H54 (cell line): ENCODE measurements at regions not wholly inside any gene's neighbourhood (a gene's known extent, or its start where the extent isn't known, plus 50 kb on each side); places are given as distances from the start of the nearest gene placed in this dataset.
"Not testable (repeated sequence)": the region's sequence is repeated elsewhere in the genome, so short reads cannot be mapped to it uniquely, and the experiment has no call there.

Source experiments
- DNase-seq: peaks from one replicate; pipeline ENCODE4 v3.0.0; 2011; ENCODE audit warnings: low spot score, mixed read lengths; ENCODE audit not compliant: insufficient read length
- FAIRE-seq: peaks from 3 replicates; lab custom pipeline; 2011; peaks lifted over from hg19 to GRCh38; lab: Jason Lieb, UNC
- POLR2A ChIP-seq: IDR thresholded peaks from 2 replicates; pipeline ENCODE4 v1.6.1; 2011; ENCODE audit warnings: low read depth, mild to moderate bottlenecking, low read length

DNA sequence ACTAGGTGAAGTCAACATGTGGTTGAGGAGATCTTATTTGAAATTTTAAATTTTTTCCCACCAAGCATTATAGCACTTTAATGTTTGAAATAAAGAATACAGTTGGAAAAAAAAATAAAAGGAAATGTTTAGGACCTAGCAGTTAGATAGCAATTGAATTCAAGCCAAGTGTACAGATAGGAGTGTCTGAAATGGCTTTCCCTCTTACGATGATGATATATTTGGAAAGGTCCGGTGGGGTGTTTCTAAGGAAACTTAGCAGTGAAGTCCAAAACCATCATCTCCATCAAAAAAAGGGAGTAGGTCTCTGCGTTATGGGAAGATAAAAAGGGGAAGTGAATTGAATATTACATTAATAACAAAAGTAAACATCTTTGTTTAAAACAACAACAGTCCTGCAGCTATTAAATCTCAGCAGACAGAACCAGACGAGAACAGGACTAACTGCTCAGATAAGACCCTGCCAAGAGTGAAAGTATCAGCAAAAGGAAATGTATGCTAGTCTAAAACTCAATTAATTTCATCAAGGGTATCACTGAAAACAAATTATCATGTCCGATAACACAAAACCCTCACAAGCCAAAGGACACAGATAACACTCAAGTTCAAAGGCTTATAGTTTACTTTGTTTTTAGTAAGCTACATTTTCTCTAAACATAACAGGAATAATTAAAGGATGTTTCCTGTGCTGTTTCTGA, 242.0 kb downstream of the BMP4 start:
- DNase-seq (no peak), FAIRE-seq (no peak)
- TF ChIP-seq POLR2A: no peak

DNA sequence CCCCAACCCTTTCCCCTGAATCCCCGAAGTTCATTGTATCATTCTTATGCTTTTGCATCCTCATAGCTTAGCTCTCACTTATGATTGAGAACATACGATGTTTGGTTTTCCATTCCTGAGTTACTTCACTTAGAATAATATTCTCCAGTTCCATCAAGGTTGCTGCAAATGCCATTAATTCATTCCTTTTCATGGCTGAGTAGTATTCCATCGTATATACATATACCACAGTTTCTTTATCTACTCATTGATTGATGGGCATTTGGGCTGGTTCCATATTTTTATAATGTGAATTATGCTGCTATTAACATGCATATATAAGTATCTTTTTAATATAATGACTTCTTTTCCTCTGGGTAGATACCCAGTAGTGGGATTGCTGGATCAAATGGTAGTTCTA, 243.7 kb downstream of the BMP4 start:
- not testable (repeated sequence) for DNase-seq, FAIRE-seq

DNA sequence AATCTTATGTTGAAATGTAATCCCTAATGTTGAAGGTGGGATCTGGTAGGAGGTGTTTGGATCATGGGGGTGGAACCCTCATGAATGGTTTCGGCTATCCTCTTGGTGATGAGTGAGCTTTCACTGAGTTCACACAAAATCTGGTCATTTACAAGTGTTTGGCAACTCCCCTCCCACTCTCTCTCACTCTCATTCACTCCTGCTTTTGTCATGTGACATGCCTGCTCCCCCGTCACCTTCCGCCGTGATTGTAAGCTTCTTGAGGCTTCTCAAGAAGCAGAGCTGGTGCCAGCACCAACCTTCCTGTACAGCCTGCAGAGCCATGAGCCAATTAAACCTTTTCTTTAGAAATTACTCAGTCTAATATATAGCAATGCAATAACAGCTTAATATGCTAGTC, 245.4 kb downstream of the BMP4 start:
- no peak for TF ChIP-seq POLR2A
- no peak for FAIRE-seq
- no peak for DNase-seq

DNA sequence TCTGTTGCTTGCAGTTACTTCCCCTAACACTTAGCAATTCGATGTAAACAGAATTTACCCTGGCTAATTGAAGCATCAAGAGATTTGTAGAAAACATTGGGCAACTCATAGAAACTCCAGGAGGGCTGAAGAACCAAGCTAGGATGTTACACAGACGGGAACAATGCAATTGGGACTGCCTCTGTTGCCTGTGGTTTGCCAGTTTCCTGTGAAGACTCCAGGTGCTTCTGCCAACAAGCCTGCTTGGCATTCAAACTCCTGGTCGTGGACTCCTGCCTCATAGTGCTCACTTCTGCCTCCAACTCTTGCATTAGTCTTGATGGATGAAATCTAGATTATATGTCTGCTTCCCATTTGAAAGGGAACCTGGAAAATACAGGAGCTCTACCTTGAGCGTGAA, 246.0 kb downstream of the BMP4 start:
- TF ChIP-seq POLR2A: no peak
- DNase-seq (no peak), FAIRE-seq (no peak)

DNA sequence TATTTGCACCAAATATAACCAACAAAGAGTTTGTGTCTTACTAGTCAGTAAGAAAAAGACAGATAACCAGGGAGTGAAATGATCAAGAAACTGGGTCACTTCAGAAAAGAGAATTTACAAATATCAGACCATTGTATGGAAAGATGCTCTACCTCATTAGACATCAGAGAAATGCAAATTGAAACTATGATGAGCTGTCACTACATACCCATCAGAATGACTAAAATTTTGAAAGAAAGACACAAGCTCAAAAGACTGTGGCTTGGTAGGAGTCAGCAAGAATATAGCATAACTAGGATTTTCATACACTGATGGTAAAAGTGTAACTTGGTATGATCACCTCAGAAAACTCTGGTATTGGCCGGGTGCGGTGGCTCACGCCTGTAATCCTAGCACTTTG, 247.2 kb downstream of the BMP4 start:
- DNase-seq (no peak), FAIRE-seq (no peak)
- no peak for TF ChIP-seq POLR2A

DNA sequence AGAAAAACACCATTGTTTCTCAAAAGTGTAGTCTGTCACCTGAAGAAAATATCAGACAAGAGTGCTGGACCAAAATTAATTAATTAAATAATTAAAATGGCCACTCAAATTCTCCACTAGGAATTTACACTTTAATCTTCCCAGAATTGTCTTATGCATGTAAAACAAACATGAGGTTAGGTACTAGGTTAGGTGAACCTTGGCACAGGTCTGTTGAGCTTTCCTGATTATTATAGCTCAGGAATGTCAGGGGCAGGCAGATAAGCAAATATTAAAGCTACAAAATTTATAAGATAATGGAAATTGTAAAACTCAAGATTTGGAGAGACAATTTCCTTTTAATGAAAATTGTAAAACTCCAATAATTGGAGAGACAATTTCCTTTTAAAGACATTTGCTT, 253.2 kb downstream of the BMP4 start:
- no peak for TF ChIP-seq POLR2A
- DNase-seq (no peak), FAIRE-seq (no peak)

DNA sequence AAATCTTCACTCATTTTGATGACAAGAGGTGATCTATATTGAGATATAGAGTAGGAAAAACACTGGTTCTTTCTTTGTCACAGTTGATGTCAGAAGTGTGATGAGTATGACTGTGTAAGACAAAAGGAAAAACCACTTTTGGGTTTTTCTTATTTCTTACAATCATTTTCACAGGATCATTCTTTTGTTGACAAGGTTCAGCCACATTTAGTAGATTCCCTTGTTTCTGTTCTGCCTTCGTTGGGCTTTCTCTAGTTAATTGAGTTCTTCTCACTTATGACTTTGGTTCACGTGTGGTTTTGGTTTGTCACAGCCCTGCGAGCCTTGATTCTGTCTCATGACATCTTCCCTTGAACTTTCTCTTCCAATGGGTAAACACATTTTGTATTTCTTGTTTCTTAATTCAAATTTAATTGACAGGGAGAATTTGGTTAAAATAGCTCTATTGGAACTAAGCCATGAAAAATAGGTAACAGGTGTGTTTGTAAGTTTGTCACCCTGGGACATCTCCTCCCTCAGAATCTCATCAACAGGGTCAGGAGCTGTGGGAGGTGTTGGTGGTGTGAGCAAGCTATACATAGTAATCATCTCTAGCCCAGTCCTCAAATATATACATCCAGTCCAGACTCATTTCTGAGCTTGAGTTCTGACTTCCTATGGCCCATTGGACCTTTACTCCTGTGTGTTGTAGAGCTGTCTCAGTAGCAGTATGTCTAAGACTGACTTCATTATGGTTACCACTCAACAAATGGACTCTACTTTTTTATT, 255.3 kb downstream of the BMP4 start:
- FAIRE-seq (no peak), DNase-seq (no peak)
- TF ChIP-seq POLR2A: no peak

DNA sequence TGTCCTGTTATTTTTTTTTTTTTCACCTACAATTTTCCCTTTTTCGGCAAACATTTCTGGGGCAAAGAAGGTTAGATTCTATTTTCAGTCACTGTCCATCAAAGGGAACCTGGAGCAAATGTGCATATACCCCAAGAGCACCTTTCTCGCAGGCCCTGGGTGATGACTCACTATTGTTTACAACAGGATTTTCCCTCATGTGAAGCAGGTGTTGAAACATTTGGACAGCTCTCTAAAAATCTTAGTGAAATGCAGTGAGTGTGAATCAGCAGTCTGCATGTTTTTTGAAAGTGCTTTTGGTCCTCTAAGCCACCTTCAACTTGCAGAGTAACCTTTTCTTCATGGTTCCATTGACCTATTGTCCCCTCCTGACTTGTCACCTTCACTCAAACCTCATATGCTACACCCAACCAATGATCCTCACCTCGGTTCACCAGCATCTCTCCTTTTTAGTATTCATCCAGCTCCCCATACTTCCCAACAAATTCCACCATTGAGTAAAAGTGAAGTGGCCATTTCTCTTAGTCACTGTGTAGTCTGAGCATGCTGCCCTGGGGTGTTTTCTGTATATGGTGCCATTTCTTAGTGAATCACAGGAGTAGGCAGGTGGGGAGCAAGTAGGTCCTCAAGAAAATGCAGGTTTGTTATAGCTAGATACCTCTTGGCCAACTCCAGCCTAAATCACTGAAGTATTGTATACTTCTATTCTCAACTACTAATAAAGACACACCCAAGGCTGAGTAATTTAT, 260.2 kb downstream of the BMP4 start:
- FAIRE-seq (no peak), DNase-seq (no peak)
- no peak for TF ChIP-seq POLR2A

DNA sequence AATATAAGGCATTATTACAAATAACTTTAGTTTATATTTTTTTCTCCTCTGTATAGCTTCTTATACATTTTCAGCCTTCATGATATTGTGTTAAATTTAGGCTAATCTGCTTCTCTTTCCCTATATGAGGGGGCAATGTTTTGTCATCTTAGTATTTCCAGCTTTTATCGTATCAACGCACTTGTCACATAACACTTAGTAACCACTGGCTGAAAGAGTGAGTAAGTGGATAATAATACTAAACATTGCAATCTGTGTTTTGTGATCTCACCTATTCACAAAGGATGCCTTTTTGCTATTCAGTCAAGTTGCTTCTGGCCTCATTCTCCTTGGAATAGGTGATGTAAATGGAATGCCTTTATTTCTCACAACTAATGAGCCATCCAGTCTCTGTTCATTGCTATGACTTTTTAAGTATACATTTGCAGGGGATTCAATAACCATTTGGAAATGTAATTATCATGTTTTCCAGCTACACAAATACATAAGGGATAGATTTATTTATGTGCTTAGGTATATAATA, 260.9 kb downstream of the BMP4 start:
- FAIRE-seq (no peak), DNase-seq (no peak)
- TF ChIP-seq POLR2A: no peak

DNA sequence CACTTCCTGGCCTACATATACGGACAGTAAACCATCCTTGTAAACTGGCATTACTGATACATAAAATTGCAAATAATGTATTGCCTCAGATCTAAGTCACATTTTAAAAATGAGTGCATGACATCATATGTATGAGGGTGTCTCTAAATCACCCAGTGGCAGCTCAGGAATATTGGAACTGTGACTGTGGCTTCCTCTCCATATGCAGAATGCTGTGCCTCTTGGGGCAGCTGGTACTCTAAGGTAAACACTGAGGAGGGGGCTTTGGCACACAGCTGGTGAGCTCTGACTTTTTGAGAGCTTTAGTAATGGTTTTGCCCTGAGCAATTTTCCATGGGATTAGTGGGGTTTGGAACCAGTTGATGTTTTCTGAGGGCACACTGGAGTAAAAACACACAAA, 263.7 kb downstream of the BMP4 start:
- DNase-seq (no peak), FAIRE-seq (no peak)
- no peak for TF ChIP-seq POLR2A

DNA sequence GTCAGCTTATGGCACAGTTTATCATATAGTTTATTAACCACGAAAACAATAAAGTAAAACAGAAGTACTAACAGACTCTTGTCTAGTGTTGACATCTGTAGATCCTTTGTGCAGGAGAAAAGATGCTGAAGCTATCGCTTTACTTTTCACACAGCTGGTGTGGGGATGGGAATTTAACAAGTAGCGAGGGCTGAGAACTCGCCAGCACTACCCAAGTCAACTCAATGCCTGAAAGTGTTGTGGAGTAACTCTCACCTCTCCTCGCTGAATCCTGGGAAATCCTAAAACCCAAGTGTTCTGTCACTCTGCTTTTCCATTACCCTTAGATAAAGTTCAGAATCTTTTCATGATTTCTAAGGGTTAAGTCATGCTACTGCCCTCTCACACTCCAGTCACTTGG, 264.2 kb downstream of the BMP4 start:
- DNase-seq: no peak
- FAIRE-seq: no peak

DNA sequence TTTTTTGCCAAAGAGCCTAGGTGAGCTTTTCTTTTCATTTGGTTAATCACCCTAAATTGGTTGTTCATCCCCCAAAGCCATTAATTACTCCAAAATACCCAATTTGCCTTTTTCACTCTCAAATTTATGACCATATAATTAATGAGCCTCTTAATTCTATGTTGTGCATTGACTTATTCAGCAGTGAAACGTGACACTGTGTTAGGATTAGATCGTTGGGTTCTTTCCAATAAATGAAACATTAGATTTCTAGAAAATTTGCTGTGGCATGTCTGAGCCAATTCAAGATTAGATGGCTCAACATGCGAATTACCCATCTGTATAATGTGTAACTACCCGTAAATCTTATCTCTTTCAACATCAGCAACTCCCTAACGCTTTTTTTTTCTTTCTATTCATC, 273.4 kb downstream of the BMP4 start:
- FAIRE-seq (no peak), DNase-seq (no peak)
- TF ChIP-seq POLR2A: no peak

More for the DNA sequence above, 264.2 kb downstream of the BMP4 start:
- no peak for TF ChIP-seq POLR2A

DNA sequence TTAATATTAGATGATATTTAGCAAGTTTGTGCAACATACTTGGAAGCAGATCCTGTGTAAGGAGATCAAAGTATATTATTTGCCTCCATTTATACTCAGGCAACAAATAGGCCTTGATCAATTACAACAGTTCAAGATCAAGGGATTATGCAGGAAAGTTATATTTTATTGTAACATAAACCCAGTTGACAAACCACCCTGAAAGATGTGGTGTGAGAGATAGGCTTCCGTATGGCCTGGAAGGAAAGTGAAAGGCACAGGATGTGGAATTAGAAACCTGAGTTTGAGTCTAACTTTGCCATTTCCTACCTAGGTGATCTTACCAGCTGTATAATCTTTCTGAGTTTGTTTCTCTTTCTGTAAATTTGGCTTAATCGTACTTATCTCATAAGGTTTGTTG, 284.1 kb downstream of the BMP4 start:
- FAIRE-seq (no peak), DNase-seq (no peak)
- TF ChIP-seq POLR2A: no peak

DNA sequence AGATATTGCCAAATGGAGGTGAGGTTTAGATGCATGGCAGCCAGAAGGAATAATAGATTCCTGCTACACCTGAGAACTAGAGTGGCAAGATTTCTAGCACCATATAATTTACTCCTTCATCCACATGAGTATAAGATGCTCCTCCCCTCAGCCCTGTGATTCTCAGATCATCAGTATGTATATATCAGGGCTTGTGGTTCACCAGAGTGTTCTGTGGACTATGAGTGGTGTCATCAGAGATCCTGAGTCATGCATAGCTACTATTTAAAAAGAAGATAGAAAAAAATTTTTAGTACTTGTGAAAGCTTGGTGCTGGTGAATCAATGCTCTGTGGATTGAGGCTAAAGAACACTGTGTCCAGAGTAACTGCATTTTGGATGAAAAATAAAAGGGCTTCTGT, 285.9 kb downstream of the BMP4 start:
- DNase-seq: no peak
- no peak for FAIRE-seq
- TF ChIP-seq POLR2A: no peak

DNA sequence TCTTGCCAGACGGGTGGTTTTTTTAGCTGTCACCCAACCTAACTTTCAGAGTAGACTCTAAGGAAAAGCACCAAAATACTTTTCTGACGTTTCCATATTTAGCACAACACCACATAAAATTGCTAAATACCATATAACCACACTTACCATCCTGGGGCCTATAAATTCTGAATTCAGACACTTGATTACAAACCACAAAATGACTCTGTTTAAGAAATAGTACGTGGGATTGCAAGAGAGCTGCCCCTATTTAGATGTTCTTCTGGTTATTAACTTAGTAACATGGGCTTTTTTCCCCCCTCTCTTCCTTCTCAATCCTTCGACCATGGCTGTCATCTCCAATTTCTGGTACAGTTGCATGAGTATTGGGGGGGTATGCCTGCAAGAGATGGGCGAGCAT, 287.7 kb downstream of the BMP4 start:
- FAIRE-seq (no peak), DNase-seq (no peak)
- no peak for TF ChIP-seq POLR2A
